Smooth muscle cell (in vitro differentiated cells): ENCODE measurements at regions not wholly inside any gene's neighbourhood (a gene's known extent, or its start where the extent isn't known, plus 50 kb on each side); places are given as distances from the start of the nearest gene placed in this dataset.
A peak's percentile ranks its signal among the peaks of the same experiment; 100 is the strongest.

ENCODE experiments used
- DNase-seq: peaks from one replicate; lab custom pipeline; 2025; ENCODE audit not compliant: unreplicated experiment; lab: John Stamatoyannopoulos, UW
- H2AFZ ChIP-seq: fragments of 200-600 bp; sonication (generic); 2 replicates; pipeline ENCODE4 v1.6.0; 2016; ENCODE audit warnings: antibody characterized with exemption, low read depth, mild to moderate bottlenecking
- H3F3A ChIP-seq: fragments of 200-600 bp; sonication (generic); 2 replicates; pipeline ENCODE4 v1.6.0; 2017; ENCODE audit warnings: antibody characterized with exemption, low read depth
- H3K27ac ChIP-seq: fragments of 200-600 bp; sonication (generic); 2 replicates; pipeline ENCODE4 v1.5.1; 2016; ENCODE audit warnings: low read depth, mild to moderate bottlenecking
- H3K27me3 ChIP-seq: fragments of 200-600 bp; sonication (generic); 2 replicates; pipeline ENCODE4 v1.6.1; 2016; ENCODE audit warnings: low read depth, mild to moderate bottlenecking
- H3K36me3 ChIP-seq: fragments of 200-600 bp; sonication (generic); 2 replicates; pipeline ENCODE4 v1.5.1; 2016; ENCODE audit warnings: low read depth
- H3K4me1 ChIP-seq: fragments of 200-600 bp; sonication (generic); 2 replicates; pipeline ENCODE4 v1.5.1; 2016; ENCODE audit warnings: low read depth
- H3K4me2 ChIP-seq: fragments of 200-600 bp; sonication (generic); 2 replicates; pipeline ENCODE4 v1.6.0; 2016; ENCODE audit warnings: mild to moderate bottlenecking
- H3K4me3 ChIP-seq: fragments of 200-600 bp; sonication (generic); 2 replicates; pipeline ENCODE4 v1.5.1; 2016; ENCODE audit warnings: mild to moderate bottlenecking
- H3K79me2 ChIP-seq: fragments of 200-600 bp; sonication (generic); 2 replicates; pipeline ENCODE4 v1.6.0; 2016; ENCODE audit warnings: low read depth, mild to moderate bottlenecking
- H3K9ac ChIP-seq: fragments of 200-600 bp; sonication (generic); 2 replicates; pipeline ENCODE4 v1.6.0; 2016; ENCODE audit warnings: low read depth
- H3K9me3 ChIP-seq: fragments of 200-600 bp; sonication (generic); replicated peaks from 2 replicates; pipeline ENCODE4 v1.5.1; 2016; ENCODE audit warnings: low read depth
- H4K20me1 ChIP-seq: fragments of 200-600 bp; sonication (generic); 2 replicates; pipeline ENCODE4 v1.6.0; 2016; ENCODE audit warnings: low read depth
- CTCF ChIP-seq: fragments of 200-600 bp; sonication (generic); IDR thresholded peaks from 2 replicates; pipeline ENCODE4 v1.5.1; 2017; ENCODE audit warnings: borderline replicate concordance, mild to moderate bottlenecking, antibody characterized with exemption; ENCODE audit not compliant: insufficient read depth, poor library complexity, severe bottlenecking
- WGBS: methylation state at CpG from one replicate; pipeline ENCODE4 v1.1.7; 2016; ENCODE audit warnings: low lambda C conversion rate; 5-methylcytosine and 5-hydroxymethylcytosine counted together

- no peaks in the 10 kb centered on the region for H3K9me3 ChIP-seq
These were observed 777.1 kb upstream of the MDGA2 start for GRCh38 chr14:48452437-48452995.

GRCh38 chr14:48435221-48435620, 759.8 kb upstream of the MDGA2 start:
- Histone ChIP-seq H3K27ac (no peak overlapping the region), H3K36me3 (no peaks in the 10 kb centered on the region), H3K4me3 (no peak overlapping the region), H2AFZ (peak overlapping the region; percentile 2), H3K4me1 (no peaks in the 10 kb centered on the region), H3K79me2 (no peaks in the 10 kb centered on the region), H4K20me1 (no peaks in the 10 kb centered on the region), H3K27me3 (no peaks in the 10 kb centered on the region), H3K9ac (no peak overlapping the region), H3F3A (no peaks in the 10 kb centered on the region), H3K9me3 (no peaks in the 10 kb centered on the region), H3K4me2 (no peak overlapping the region)
- 91% methylated on average over 2 of the region's 2 CpGs for WGBS
- DNase-seq = no peak
- TF ChIP-seq CTCF = no peak

More at GRCh38 chr14:48452437-48452995, 777.1 kb upstream of the MDGA2 start:
- no peaks in the 10 kb centered on the region for H3F3A ChIP-seq
- no peaks in the 10 kb centered on the region for H3K4me1 ChIP-seq
- no peak overlapping the region for H3K4me3 ChIP-seq
- H3K36me3 ChIP-seq = no peaks in the 10 kb centered on the region
- 97% methylated on average over 2 of the region's 2 CpGs for whole genome bisulfite sequencing
- H3K27ac ChIP-seq = no peak overlapping the region
- H3K79me2 ChIP-seq = no peaks in the 10 kb centered on the region
- no peak overlapping the region for H2AFZ ChIP-seq
- no peaks in the 10 kb centered on the region for H3K27me3 ChIP-seq
- H3K9ac ChIP-seq = no peak overlapping the region
- TF ChIP-seq CTCF = no peak
- DNase-seq = no peak
- H4K20me1 ChIP-seq = no peaks in the 10 kb centered on the region
- no peak overlapping the region for H3K4me2 ChIP-seq

GRCh38 chr14:48430805-48431204, 755.4 kb upstream of the MDGA2 start:
- H3F3A ChIP-seq = no peaks in the 10 kb centered on the region
- H3K4me2 ChIP-seq = no peak overlapping the region
- TF ChIP-seq CTCF = no peak
- WGBS = 93% methylated on average over 5 of the region's 5 CpGs
- H3K27ac ChIP-seq = no peak overlapping the region
- no peak overlapping the region for H3K4me3 ChIP-seq
- H3K9ac ChIP-seq = no peak overlapping the region
- H3K4me1 ChIP-seq = no peaks in the 10 kb centered on the region
- H2AFZ ChIP-seq = no peak overlapping the region
- no peaks in the 10 kb centered on the region for H3K36me3 ChIP-seq
- DNase-seq = no peak
- no peaks in the 10 kb centered on the region for H4K20me1 ChIP-seq
- H3K79me2 ChIP-seq = no peaks in the 10 kb centered on the region
- no peaks in the 10 kb centered on the region for H3K27me3 ChIP-seq
- no peaks in the 10 kb centered on the region for H3K9me3 ChIP-seq

- no peak overlapping the region for H3K4me2 ChIP-seq
- H3K79me2 ChIP-seq = no peaks in the 10 kb centered on the region
- no peaks in the 10 kb centered on the region for H3K9me3 ChIP-seq
- H3K9ac ChIP-seq = no peak overlapping the region
- no peak overlapping the region for H3K27ac ChIP-seq
- H3K4me3 ChIP-seq = no peak overlapping the region
- H3K4me1 ChIP-seq = no peaks in the 10 kb centered on the region
- H3K27me3 ChIP-seq = no peaks in the 10 kb centered on the region
- WGBS = 38% methylated on average over 2 of the region's 2 CpGs
- H3F3A ChIP-seq = no peaks in the 10 kb centered on the region
- H3K36me3 ChIP-seq = no peaks in the 10 kb centered on the region
- H4K20me1 ChIP-seq = no peaks in the 10 kb centered on the region
- H2AFZ ChIP-seq = peak overlapping the region; percentile 9
- TF ChIP-seq CTCF = no peak
- DNase-seq = no peak
These were observed 754.1 kb upstream of the MDGA2 start for GRCh38 chr14:48429512-48429911.
